Activated naive CD8-positive, alpha-beta T cell treated with anti-CD3 and anti-CD28 coated beads for 36 hours (primary cell): ENCODE measurements at regions not wholly inside any gene's neighbourhood (a gene's known extent, or its start where the extent isn't known, plus 50 kb on each side); places are given as distances from the start of the nearest gene placed in this dataset.

Experiments
- DNase-seq: peaks from one replicate; pipeline ENCODE4 v3.0.0; 2021
- H3K27ac Mint-ChIP-seq: one replicate; pipeline ENCODE4 v1.8.0; 2022; ENCODE audit warnings: mild to moderate bottlenecking, moderate library complexity, mixed read lengths
- H3K27me3 Mint-ChIP-seq: one replicate; pipeline ENCODE4 v1.8.0; 2022; ENCODE audit warnings: mild to moderate bottlenecking, mixed read lengths
- H3K36me3 Mint-ChIP-seq: one replicate; pipeline ENCODE4 v1.8.0; 2021; ENCODE audit warnings: mild to moderate bottlenecking, mixed read lengths
- H3K4me1 Mint-ChIP-seq: one replicate; pipeline ENCODE4 v1.8.0; 2021; ENCODE audit warnings: mixed read lengths
- H3K4me3 Mint-ChIP-seq: one replicate; pipeline ENCODE4 v1.8.0; 2022; ENCODE audit warnings: mild to moderate bottlenecking, moderate library complexity, mixed read lengths
- H3K9me3 Mint-ChIP-seq: one replicate; pipeline ENCODE4 v1.8.0; 2022; ENCODE audit warnings: mixed read lengths

GRCh38 chr1:234554218-234554697 is 55.7 kb downstream of the IRF2BP2 start:
- H3K27ac Mint-ChIP-seq, result no peak overlapping the region
- no peaks in the 10 kb centered on the region for H3K27me3 Mint-ChIP-seq
- DNase-seq, result no peak
- no peaks in the 10 kb centered on the region for H3K9me3 Mint-ChIP-seq
- no peaks in the 10 kb centered on the region for H3K4me1 Mint-ChIP-seq
- H3K4me3 Mint-ChIP-seq, result no peak overlapping the region
- H3K36me3 Mint-ChIP-seq, result no peaks in the 10 kb centered on the region

GRCh38 chr1:234553240-234554188 is 56.5 kb downstream of the IRF2BP2 start:
- Mint-ChIP-seq H3K9me3 (no peaks in the 10 kb centered on the region), H3K4me3 (no peak overlapping the region), H3K27ac (no peak overlapping the region)

GRCh38 chr1:234551032-234551378 is 59.0 kb downstream of the IRF2BP2 start:
- H3K4me3 Mint-ChIP-seq, result no peak overlapping the region
- H3K4me1 Mint-ChIP-seq, result no peaks in the 10 kb centered on the region
- no peaks in the 10 kb centered on the region for H3K27me3 Mint-ChIP-seq
- H3K36me3 Mint-ChIP-seq, result no peaks in the 10 kb centered on the region
- DNase-seq, result no peak
- no peak overlapping the region for H3K27ac Mint-ChIP-seq
- no peaks in the 10 kb centered on the region for H3K9me3 Mint-ChIP-seq

More at GRCh38 chr1:234553240-234554188, 56.5 kb downstream of the IRF2BP2 start:
- no peaks in the 10 kb centered on the region for H3K4me1 Mint-ChIP-seq
- no peak for DNase-seq
- H3K36me3 Mint-ChIP-seq, result no peaks in the 10 kb centered on the region
- H3K27me3 Mint-ChIP-seq, result no peaks in the 10 kb centered on the region

GRCh38 chr1:234550341-234551031 is 59.5 kb downstream of the IRF2BP2 start:
- Mint-ChIP-seq H3K4me1 (no peaks in the 10 kb centered on the region), H3K27me3 (no peaks in the 10 kb centered on the region), H3K27ac (no peak overlapping the region), H3K9me3 (no peaks in the 10 kb centered on the region), H3K4me3 (no peak overlapping the region), H3K36me3 (no peaks in the 10 kb centered on the region)
- no peak for DNase-seq

GRCh38 chr1:234549447-234550021 is 60.4 kb downstream of the IRF2BP2 start:
- no peak for DNase-seq
- Mint-ChIP-seq H3K4me1 (peaks cover 8% of the 10 kb centered on the region), H3K9me3 (no peaks in the 10 kb centered on the region), H3K27me3 (no peaks in the 10 kb centered on the region), H3K36me3 (no peaks in the 10 kb centered on the region), H3K4me3 (no peak overlapping the region), H3K27ac (no peak overlapping the region)

GRCh38 chr1:234546890-234547788 is 62.8 kb downstream of the IRF2BP2 start:
- Mint-ChIP-seq H3K4me3 (no peak overlapping the region), H3K9me3 (no peaks in the 10 kb centered on the region), H3K27me3 (no peaks in the 10 kb centered on the region), H3K4me1 (peaks cover 21% of the 10 kb centered on the region), H3K27ac (no peak overlapping the region), H3K36me3 (no peaks in the 10 kb centered on the region)
- no peak for DNase-seq

GRCh38 chr1:234546387-234546704 is 63.6 kb downstream of the IRF2BP2 start:
- no peak overlapping the region for H3K4me3 Mint-ChIP-seq
- no peak for DNase-seq
- H3K27ac Mint-ChIP-seq, result no peak overlapping the region
- H3K36me3 Mint-ChIP-seq, result no peaks in the 10 kb centered on the region
- H3K27me3 Mint-ChIP-seq, result no peaks in the 10 kb centered on the region
- H3K4me1 Mint-ChIP-seq, result peaks cover 21% of the 10 kb centered on the region
- H3K9me3 Mint-ChIP-seq, result no peaks in the 10 kb centered on the region

GRCh38 chr1:234545517-234546386 is 64.2 kb downstream of the IRF2BP2 start:
- DNase-seq, result no peak
- Mint-ChIP-seq H3K36me3 (no peaks in the 10 kb centered on the region), H3K27me3 (no peaks in the 10 kb centered on the region), H3K4me1 (peaks cover 21% of the 10 kb centered on the region), H3K9me3 (no peaks in the 10 kb centered on the region), H3K27ac (no peak overlapping the region), H3K4me3 (no peak overlapping the region)

GRCh38 chr1:234544087-234544579 is 65.2 kb upstream of the TARBP1 start:
- Mint-ChIP-seq H3K36me3 (no peaks in the 10 kb centered on the region), H3K4me3 (peak overlapping the region; percentile 16), H3K4me1 (peaks cover 21% of the 10 kb centered on the region), H3K27ac (peak overlapping the region; percentile 70), H3K9me3 (no peaks in the 10 kb centered on the region), H3K27me3 (no peaks in the 10 kb centered on the region)
- peak; percentile 49 for DNase-seq

- peaks cover 23% of the 10 kb centered on the region for H3K4me1 Mint-ChIP-seq
- peak overlapping the region; percentile 70 for H3K27ac Mint-ChIP-seq
- no peaks in the 10 kb centered on the region for H3K36me3 Mint-ChIP-seq
Measured at GRCh38 chr1:234543442-234544086, 64.6 kb upstream of the TARBP1 start.

GRCh38 chr1:234542211-234542850 is 63.4 kb upstream of the TARBP1 start:
- Mint-ChIP-seq H3K4me1 (peaks cover 23% of the 10 kb centered on the region), H3K4me3 (no peak overlapping the region), H3K27me3 (no peaks in the 10 kb centered on the region), H3K36me3 (no peaks in the 10 kb centered on the region), H3K27ac (no peak overlapping the region), H3K9me3 (no peaks in the 10 kb centered on the region)
- no peak for DNase-seq

More at GRCh38 chr1:234543442-234544086, 64.6 kb upstream of the TARBP1 start:
- H3K9me3 Mint-ChIP-seq, result no peaks in the 10 kb centered on the region
- no peak overlapping the region for H3K4me3 Mint-ChIP-seq
- DNase-seq, result no peak
- H3K27me3 Mint-ChIP-seq, result no peaks in the 10 kb centered on the region

GRCh38 chr1:234541286-234541975 is 62.5 kb upstream of the TARBP1 start:
- Mint-ChIP-seq H3K4me3 (no peak overlapping the region), H3K27me3 (no peaks in the 10 kb centered on the region), H3K27ac (no peak overlapping the region), H3K36me3 (no peaks in the 10 kb centered on the region), H3K4me1 (peaks cover 23% of the 10 kb centered on the region), H3K9me3 (no peaks in the 10 kb centered on the region)
- no peak for DNase-seq
